ENCODE measurements at regions not wholly inside any gene's neighbourhood (a gene's known extent, or its start where the extent isn't known, plus 50 kb on each side); places are given as distances from the start of the nearest gene placed in this dataset.

- Mint-ChIP-seq H3K4me3 (no peak overlapping the region), H3K9me3 (peaks cover 4% of the 10 kb centered on the region), H3K27ac (ENCODE audit: unreplicated experiment) (no peak overlapping the region), H3K27me3 (ENCODE audit: low read depth) (no peaks in the 10 kb centered on the region), H3K4me1 (peaks cover 5% of the 10 kb centered on the region), H3K36me3 (ENCODE audit: low read depth) (peaks cover 4% of the 10 kb centered on the region)
- no peak for TF ChIP-seq CTCF (conservative IDR thresholded peaks at IDR 0.05)
- no peak for DNase-seq (ENCODE audit: low read depth, low spot score)
Observed at GRCh38 chr13:90400372-90400771, 947.1 kb upstream of the MIR17HG start.

GRCh38 chr13:90401150-90401549 is 946.3 kb upstream of the MIR17HG start:
- peaks cover 4% of the 10 kb centered on the region for H3K36me3 Mint-ChIP-seq (ENCODE audit: low read depth)
- peaks cover 5% of the 10 kb centered on the region for H3K4me1 Mint-ChIP-seq
- H3K4me3 Mint-ChIP-seq: no peak overlapping the region
- TF ChIP-seq CTCF (conservative IDR thresholded peaks at IDR 0.05): no peak
- peaks cover 4% of the 10 kb centered on the region for H3K9me3 Mint-ChIP-seq
- H3K27ac Mint-ChIP-seq (ENCODE audit: unreplicated experiment): no peak overlapping the region
- DNase-seq (ENCODE audit: low read depth, low spot score): no peak
- H3K27me3 Mint-ChIP-seq (ENCODE audit: low read depth): no peaks in the 10 kb centered on the region

GRCh38 chr13:90402102-90402501 is 945.4 kb upstream of the MIR17HG start:
- TF ChIP-seq CTCF (conservative IDR thresholded peaks at IDR 0.05): no peak
- Mint-ChIP-seq H3K27ac (ENCODE audit: unreplicated experiment) (no peak overlapping the region), H3K27me3 (ENCODE audit: low read depth) (no peaks in the 10 kb centered on the region), H3K36me3 (ENCODE audit: low read depth) (peaks cover 4% of the 10 kb centered on the region), H3K9me3 (peaks cover 5% of the 10 kb centered on the region), H3K4me3 (no peak overlapping the region), H3K4me1 (peaks cover 5% of the 10 kb centered on the region)
- no peak for DNase-seq (ENCODE audit: low read depth, low spot score)

- H3K27ac Mint-ChIP-seq (ENCODE audit: unreplicated experiment): no peak overlapping the region
- H3K4me3 Mint-ChIP-seq: no peak overlapping the region
- peaks cover 6% of the 10 kb centered on the region for H3K9me3 Mint-ChIP-seq
- peaks cover 2% of the 10 kb centered on the region for H3K4me1 Mint-ChIP-seq
- H3K27me3 Mint-ChIP-seq (ENCODE audit: low read depth): no peaks in the 10 kb centered on the region
- DNase-seq (ENCODE audit: low read depth, low spot score): no peak
- peaks cover 4% of the 10 kb centered on the region for H3K36me3 Mint-ChIP-seq (ENCODE audit: low read depth)
- TF ChIP-seq CTCF (conservative IDR thresholded peaks at IDR 0.05): no peak
Observed at GRCh38 chr13:90402613-90403012, 944.9 kb upstream of the MIR17HG start.

- DNase-seq (ENCODE audit: low read depth, low spot score): no peak
- no peaks in the 10 kb centered on the region for H3K4me1 Mint-ChIP-seq
- H3K27ac Mint-ChIP-seq (ENCODE audit: unreplicated experiment): no peak overlapping the region
- TF ChIP-seq CTCF (conservative IDR thresholded peaks at IDR 0.05): no peak
- peaks cover 4% of the 10 kb centered on the region for H3K36me3 Mint-ChIP-seq (ENCODE audit: low read depth)
- no peaks in the 10 kb centered on the region for H3K27me3 Mint-ChIP-seq (ENCODE audit: low read depth)
- H3K9me3 Mint-ChIP-seq: peaks cover 6% of the 10 kb centered on the region
- H3K4me3 Mint-ChIP-seq: no peak overlapping the region
Observed at GRCh38 chr13:90403330-90404082, 944.0 kb upstream of the MIR17HG start.
